ENCODE measurements at regions not wholly inside any gene's neighbourhood (a gene's known extent, or its start where the extent isn't known, plus 50 kb on each side); places are given as distances from the start of the nearest gene placed in this dataset.
"Not testable (repeated sequence)": the region's sequence is repeated elsewhere in the genome, so short reads cannot be mapped to it uniquely, and the experiment has no call there.

DNA sequence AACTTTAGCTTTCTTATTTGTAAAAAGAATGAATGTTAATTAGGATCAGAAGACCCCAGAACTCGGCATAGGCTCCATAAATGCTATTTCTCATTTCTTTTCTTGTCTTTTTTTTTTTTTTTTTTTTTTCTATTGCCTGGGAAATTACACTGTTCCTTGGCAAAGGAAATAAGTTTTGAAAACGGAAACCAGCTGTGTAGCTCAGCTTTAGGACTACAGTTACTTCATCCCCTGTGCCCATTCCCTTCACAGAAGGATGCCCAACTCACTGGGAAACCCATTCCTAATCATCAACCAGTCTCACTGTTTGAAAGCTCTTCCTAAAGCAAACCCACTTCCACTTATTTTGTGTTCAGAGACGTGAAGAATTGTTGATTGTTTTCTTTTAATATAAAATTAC lies 254.0 kb upstream of the IL12A start:
- Histone ChIP-seq H3K27ac (ENCODE audit: low read depth in 2 of 2, low read length in 2 of 2) (no peak overlapping the region), H3K9ac (ENCODE audit: low read depth in 1 of 2, low read length in 2 of 2) (no peak overlapping the region), H3K27me3 (ENCODE audit: control insufficient read depth in 2 of 2, insufficient read depth in 2 of 2, low read length in 2 of 2) (no peaks in the 10 kb centered on the region), H3K4me1 (ENCODE audit: control insufficient read depth in 2 of 2, insufficient read depth in 2 of 2, low read length in 2 of 2) (peaks cover 0 to 3% of the 10 kb centered on the region in 2 donors), H3K9me3 (ENCODE audit: control insufficient read depth in 2 of 2, low read length in 2 of 2) (no peaks in the 10 kb centered on the region), H3K36me3 (ENCODE audit: control insufficient read depth in 2 of 2, insufficient read depth in 2 of 2, low read length in 2 of 2) (no peaks in the 10 kb centered on the region), H3K4me3 (ENCODE audit: low read length in 2 of 2) (no peak overlapping the region)

GRCh38 chr3:159739166-159739565 lies 249.5 kb upstream of the IL12A start:
- Histone ChIP-seq H3K27ac (ENCODE audit: low read depth in 2 of 2, low read length in 2 of 2) (no peak overlapping the region), H3K9me3 (ENCODE audit: control insufficient read depth in 2 of 2, low read length in 2 of 2) (no peaks in the 10 kb centered on the region), H3K9ac (ENCODE audit: low read depth in 1 of 2, low read length in 2 of 2) (no peak overlapping the region), H3K36me3 (ENCODE audit: control insufficient read depth in 2 of 2, insufficient read depth in 2 of 2, low read length in 2 of 2) (no peaks in the 10 kb centered on the region), H3K4me1 (ENCODE audit: control insufficient read depth in 2 of 2, insufficient read depth in 2 of 2, low read length in 2 of 2) (peaks cover 0 to 3% of the 10 kb centered on the region in 2 donors), H3K4me3 (ENCODE audit: low read length in 2 of 2) (no peak overlapping the region), H3K27me3 (ENCODE audit: control insufficient read depth in 2 of 2, insufficient read depth in 2 of 2, low read length in 2 of 2) (no peaks in the 10 kb centered on the region)

- H3K9me3 ChIP-seq (ENCODE audit: control insufficient read depth in 2 of 2, low read length in 2 of 2) = no peaks in the 10 kb centered on the region
- no peaks in the 10 kb centered on the region for H3K36me3 ChIP-seq (ENCODE audit: control insufficient read depth in 2 of 2, insufficient read depth in 2 of 2, low read length in 2 of 2)
- H3K27ac ChIP-seq (ENCODE audit: low read depth in 2 of 2, low read length in 2 of 2) = no peak overlapping the region
- peaks cover 0 to 3% of the 10 kb centered on the region in 2 donors for H3K4me1 ChIP-seq (ENCODE audit: control insufficient read depth in 2 of 2, insufficient read depth in 2 of 2, low read length in 2 of 2)
- H3K9ac ChIP-seq (ENCODE audit: low read depth in 1 of 2, low read length in 2 of 2) = no peak overlapping the region
- H3K27me3 ChIP-seq (ENCODE audit: control insufficient read depth in 2 of 2, insufficient read depth in 2 of 2, low read length in 2 of 2) = no peaks in the 10 kb centered on the region
- no peak overlapping the region for H3K4me3 ChIP-seq (ENCODE audit: low read length in 2 of 2)
Observed at GRCh38 chr3:159739969-159740368, 248.7 kb upstream of the IL12A start.

- no peak overlapping the region for H3K9ac ChIP-seq (ENCODE audit: low read depth in 1 of 2, low read length in 2 of 2)
Observed at GRCh38 chr3:159741281-159741680, 247.4 kb upstream of the IL12A start.

DNA sequence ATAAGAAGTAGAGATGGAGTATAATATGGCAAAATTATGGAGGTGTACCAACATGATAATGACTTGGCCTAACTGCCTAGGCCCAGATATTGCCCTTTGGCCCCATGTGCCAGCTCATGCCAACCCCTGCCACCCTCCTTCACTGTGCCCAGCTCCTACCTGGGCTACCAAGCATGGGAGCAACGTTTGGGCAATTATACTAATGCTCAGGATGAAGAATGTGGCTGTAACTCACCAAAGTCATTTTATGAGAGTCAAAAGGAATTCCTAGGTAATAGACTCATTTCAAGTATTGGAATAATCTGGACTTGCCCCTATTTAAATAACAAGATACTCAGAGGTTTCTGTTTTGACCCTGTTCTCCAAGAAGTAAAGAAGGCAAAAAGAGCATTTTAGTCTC lies 240.2 kb upstream of the IL12A start:
- Histone ChIP-seq H3K27me3 (ENCODE audit: control insufficient read depth in 2 of 2, insufficient read depth in 2 of 2, low read length in 2 of 2) (no peaks in the 10 kb centered on the region), H3K4me1 (ENCODE audit: control insufficient read depth in 2 of 2, insufficient read depth in 2 of 2, low read length in 2 of 2) (no peaks in the 10 kb centered on the region), H3K36me3 (ENCODE audit: control insufficient read depth in 2 of 2, insufficient read depth in 2 of 2, low read length in 2 of 2) (no peaks in the 10 kb centered on the region), H3K27ac (ENCODE audit: low read depth in 2 of 2, low read length in 2 of 2) (no peak overlapping the region), H3K9ac (ENCODE audit: low read depth in 1 of 2, low read length in 2 of 2) (no peak overlapping the region), H3K9me3 (ENCODE audit: control insufficient read depth in 2 of 2, low read length in 2 of 2) (no peaks in the 10 kb centered on the region), H3K4me3 (ENCODE audit: low read length in 2 of 2) (no peak overlapping the region)

More at GRCh38 chr3:159741281-159741680, 247.4 kb upstream of the IL12A start:
- H3K36me3 ChIP-seq (ENCODE audit: control insufficient read depth in 2 of 2, insufficient read depth in 2 of 2, low read length in 2 of 2) = no peaks in the 10 kb centered on the region
- no peak overlapping the region for H3K27ac ChIP-seq (ENCODE audit: low read depth in 2 of 2, low read length in 2 of 2)
- H3K4me3 ChIP-seq (ENCODE audit: low read length in 2 of 2) = no peak overlapping the region
- no peaks in the 10 kb centered on the region for H3K9me3 ChIP-seq (ENCODE audit: control insufficient read depth in 2 of 2, low read length in 2 of 2)
- no peaks in the 10 kb centered on the region for H3K27me3 ChIP-seq (ENCODE audit: control insufficient read depth in 2 of 2, insufficient read depth in 2 of 2, low read length in 2 of 2)
- peaks cover 0 to 3% of the 10 kb centered on the region in 2 donors for H3K4me1 ChIP-seq (ENCODE audit: control insufficient read depth in 2 of 2, insufficient read depth in 2 of 2, low read length in 2 of 2)

- no peak overlapping the region for H3K27ac ChIP-seq (ENCODE audit: low read depth in 2 of 2, low read length in 2 of 2)
- no peaks in the 10 kb centered on the region for H3K27me3 ChIP-seq (ENCODE audit: control insufficient read depth in 2 of 2, insufficient read depth in 2 of 2, low read length in 2 of 2)
- no peaks in the 10 kb centered on the region for H3K4me1 ChIP-seq (ENCODE audit: control insufficient read depth in 2 of 2, insufficient read depth in 2 of 2, low read length in 2 of 2)
- no peak overlapping the region for H3K4me3 ChIP-seq (ENCODE audit: low read length in 2 of 2)
- no peak overlapping the region for H3K9ac ChIP-seq (ENCODE audit: low read depth in 1 of 2, low read length in 2 of 2)
- H3K36me3 ChIP-seq (ENCODE audit: control insufficient read depth in 2 of 2, insufficient read depth in 2 of 2, low read length in 2 of 2) = no peaks in the 10 kb centered on the region
- H3K9me3 ChIP-seq (ENCODE audit: control insufficient read depth in 2 of 2, low read length in 2 of 2) = no peaks in the 10 kb centered on the region
Observed at GRCh38 chr3:159749406-159749805, 239.2 kb upstream of the IL12A start.

DNA sequence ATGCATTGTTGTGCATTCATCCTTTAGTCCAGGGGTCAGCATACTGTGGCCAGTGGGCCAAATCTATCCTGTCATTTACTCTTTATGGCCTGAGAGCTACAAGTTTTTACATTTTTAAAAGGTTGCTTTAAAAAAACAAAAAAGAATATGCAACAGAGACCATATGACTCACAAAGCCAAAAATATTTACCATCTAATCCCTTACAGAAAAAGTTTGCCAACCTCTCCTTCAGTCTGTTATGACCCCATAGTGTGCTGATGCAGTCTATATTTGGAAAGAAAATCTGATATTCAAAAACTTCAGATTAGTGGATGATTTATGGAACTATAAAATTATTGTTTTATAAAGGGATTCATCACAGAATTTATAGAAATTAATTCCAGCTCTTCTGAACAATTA lies 237.5 kb upstream of the IL12A start:
- Histone ChIP-seq H3K9ac (ENCODE audit: low read depth in 1 of 2, low read length in 2 of 2) (no peak overlapping the region), H3K4me1 (ENCODE audit: control insufficient read depth in 2 of 2, insufficient read depth in 2 of 2, low read length in 2 of 2) (no peaks in the 10 kb centered on the region), H3K27me3 (ENCODE audit: control insufficient read depth in 2 of 2, insufficient read depth in 2 of 2, low read length in 2 of 2) (no peaks in the 10 kb centered on the region), H3K36me3 (ENCODE audit: control insufficient read depth in 2 of 2, insufficient read depth in 2 of 2, low read length in 2 of 2) (no peaks in the 10 kb centered on the region), H3K9me3 (ENCODE audit: control insufficient read depth in 2 of 2, low read length in 2 of 2) (no peaks in the 10 kb centered on the region), H3K4me3 (ENCODE audit: low read length in 2 of 2) (no peak overlapping the region), H3K27ac (ENCODE audit: low read depth in 2 of 2, low read length in 2 of 2) (no peak overlapping the region)

GRCh38 chr3:159751752-159752151 lies 236.9 kb upstream of the IL12A start:
- no peaks in the 10 kb centered on the region for H3K27me3 ChIP-seq (ENCODE audit: control insufficient read depth in 2 of 2, insufficient read depth in 2 of 2, low read length in 2 of 2)
- no peak overlapping the region for H3K27ac ChIP-seq (ENCODE audit: low read depth in 2 of 2, low read length in 2 of 2)
- H3K9me3 ChIP-seq (ENCODE audit: control insufficient read depth in 2 of 2, low read length in 2 of 2) = no peaks in the 10 kb centered on the region
- no peak overlapping the region for H3K9ac ChIP-seq (ENCODE audit: low read depth in 1 of 2, low read length in 2 of 2)
- H3K4me1 ChIP-seq (ENCODE audit: control insufficient read depth in 2 of 2, insufficient read depth in 2 of 2, low read length in 2 of 2) = no peaks in the 10 kb centered on the region
- no peaks in the 10 kb centered on the region for H3K36me3 ChIP-seq (ENCODE audit: control insufficient read depth in 2 of 2, insufficient read depth in 2 of 2, low read length in 2 of 2)
- no peak overlapping the region for H3K4me3 ChIP-seq (ENCODE audit: low read length in 2 of 2)

GRCh38 chr3:159756279-159757207 lies 232.1 kb upstream of the IL12A start:
- not testable (repeated sequence) for H3K9ac ChIP-seq (ENCODE audit: low read depth in 1 of 2, low read length in 2 of 2)

DNA sequence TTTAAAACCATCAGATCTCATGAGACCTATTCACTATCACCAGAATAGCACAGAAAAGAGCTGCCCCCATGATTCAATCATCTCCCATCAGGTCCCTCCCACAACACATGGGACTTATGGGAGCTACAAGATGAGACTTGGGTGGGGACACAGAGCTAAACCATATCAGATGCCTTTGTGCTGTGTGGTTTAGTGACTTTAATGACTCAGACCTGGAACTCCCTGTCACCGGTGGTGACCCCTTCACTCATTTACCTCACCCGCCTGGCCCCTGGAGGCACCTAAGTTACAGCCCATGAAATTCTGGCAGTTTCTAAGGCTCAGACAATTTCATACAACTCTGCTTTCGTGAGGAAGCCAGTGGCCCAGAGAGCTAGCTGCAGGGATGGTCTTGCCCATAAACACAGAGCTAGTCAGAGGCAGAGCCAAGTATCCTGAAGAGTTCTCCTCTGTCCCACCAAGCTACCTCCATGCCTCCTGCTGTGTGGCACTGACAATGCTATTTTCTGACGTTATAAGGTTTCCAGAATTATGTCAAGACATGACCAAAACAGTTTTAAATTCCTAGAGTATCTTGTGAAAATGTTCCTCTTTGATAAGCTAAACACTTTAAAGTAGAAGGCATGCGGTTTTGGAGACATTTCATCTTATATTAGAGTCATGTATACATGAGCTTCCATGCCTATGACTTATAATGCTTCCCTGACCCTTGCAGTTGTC lies 231.1 kb upstream of the IL12A start:
- Histone ChIP-seq H3K27ac (ENCODE audit: low read depth in 2 of 2, low read length in 2 of 2) (no peak overlapping the region), H3K9ac (ENCODE audit: low read depth in 1 of 2, low read length in 2 of 2) (no peak overlapping the region), H3K36me3 (ENCODE audit: control insufficient read depth in 2 of 2, insufficient read depth in 2 of 2, low read length in 2 of 2) (no peaks in the 10 kb centered on the region), H3K4me1 (ENCODE audit: control insufficient read depth in 2 of 2, insufficient read depth in 2 of 2, low read length in 2 of 2) (no peaks in the 10 kb centered on the region), H3K4me3 (ENCODE audit: low read length in 2 of 2) (no peak overlapping the region), H3K9me3 (ENCODE audit: control insufficient read depth in 2 of 2, low read length in 2 of 2) (no peaks in the 10 kb centered on the region), H3K27me3 (ENCODE audit: control insufficient read depth in 2 of 2, insufficient read depth in 2 of 2, low read length in 2 of 2) (no peaks in the 10 kb centered on the region)

More at GRCh38 chr3:159756279-159757207, 232.1 kb upstream of the IL12A start:
- H3K4me3 ChIP-seq (ENCODE audit: low read length in 2 of 2); H3K27ac ChIP-seq (ENCODE audit: low read depth in 2 of 2, low read length in 2 of 2); H3K4me1 ChIP-seq (ENCODE audit: control insufficient read depth in 2 of 2, insufficient read depth in 2 of 2, low read length in 2 of 2); H3K9me3 ChIP-seq (ENCODE audit: control insufficient read depth in 2 of 2, low read length in 2 of 2); H3K36me3 ChIP-seq (ENCODE audit: control insufficient read depth in 2 of 2, insufficient read depth in 2 of 2, low read length in 2 of 2); H3K27me3 ChIP-seq (ENCODE audit: control insufficient read depth in 2 of 2, insufficient read depth in 2 of 2, low read length in 2 of 2): not testable (repeated sequence)

All from mucosa of rectum (tissue), 2 donors.